Gastroesophageal sphincter (tissue), 4 donors: ENCODE measurements at regions not wholly inside any gene's neighbourhood (a gene's known extent, or its start where the extent isn't known, plus 50 kb on each side); places are given as distances from the start of the nearest gene placed in this dataset.
A peak's percentile ranks its signal among the peaks of the same experiment; 100 is the strongest.

ENCODE experiments used
- ATAC-seq: fragments of 150-250 bp; one replicate; pipeline ENCODE4 v1.9.1; 2016; ENCODE audit warnings: mild to moderate bottlenecking, moderate library complexity
- H3K27ac ChIP-seq, 4 donors: fragments of 200-600 bp; sonication (generic) in 3 of 4; 1 replicate in 3 of 4; 2 replicates in 1 of 4; pipeline ENCODE4 v1.5.1; 2016 to 2019
- H3K27me3 ChIP-seq: fragments of 200-600 bp; sonication (generic); one replicate; pipeline ENCODE4 v1.5.1; 2019
- H3K36me3 ChIP-seq, 2 donors: fragments of 200-600 bp; sonication (generic); one replicate each; pipeline ENCODE4 v1.5.1; 2019; ENCODE audit warnings: control low read depth in 1 of 2
- H3K4me1 ChIP-seq, 3 donors: fragments of 200-600 bp; sonication (generic); 1 replicate in 2 of 3; 2 replicates in 1 of 3; pipeline ENCODE4 v1.5.1; 2016 to 2019; ENCODE audit warnings: control low read depth in 2 of 3
- H3K4me3 ChIP-seq, 2 donors: fragments of 200-600 bp; sonication (generic); one replicate each; pipeline ENCODE4 v1.5.1; 2019; ENCODE audit warnings: mild to moderate bottlenecking in 1 of 2, moderate library complexity in 1 of 2
- H3K9me3 ChIP-seq, 3 donors: fragments of 200-600 bp; sonication (generic); one replicate each; pipeline ENCODE4 v1.5.1; 2017 to 2019; ENCODE audit warnings: control low read depth in 2 of 3
- CTCF ChIP-seq, 4 experiments: fragments of 200-600 bp in 2 of 4; fragments of 450-650 bp in 2 of 4; sonication (generic) in 1 of 4; IDR thresholded peaks; one replicate each; pipeline ENCODE4 v1.5.1; 2017 to 2019; ENCODE audit warnings: antibody characterized with exemption in 4 of 4, mild to moderate bottlenecking in 2 of 4, moderate library complexity in 2 of 4
- EP300 ChIP-seq: sonication (generic); formaldehyde crosslinking; IDR thresholded peaks from one replicate; pipeline ENCODE4 v1.6.1; 2017; ENCODE audit warnings: antibody characterized with exemption, mild to moderate bottlenecking
- POLR2A ChIP-seq, 2 donors: fragments of 450-650 bp; IDR thresholded peaks; one replicate each; pipeline ENCODE4 v1.6.1; 2017; ENCODE audit warnings: antibody characterized with exemption in 2 of 2, mild to moderate bottlenecking in 2 of 2, moderate library complexity in 1 of 2
- POLR2AphosphoS5 ChIP-seq: sonication (generic); formaldehyde crosslinking; IDR thresholded peaks from one replicate; pipeline ENCODE4 v1.6.1; 2017; ENCODE audit warnings: antibody characterized with exemption
- WGBS, 2 donors: methylation state at CpG; one replicate each; pipeline ENCODE4 v1.1.5; 2018; ENCODE audit warnings: low coverage in 1 of 2; 5-methylcytosine and 5-hydroxymethylcytosine counted together
- small RNA-seq, 4 donors: library from RNA; depleted of rRNA; stranded (forward); fragments of <200 nt; gene quantifications; one replicate each; pipeline ENCODE3, GENCODE V24; 2016

- peaks cover 47% of the 10 kb centered on the region for H3K27me3 ChIP-seq
- TF ChIP-seq CTCF (IDR thresholded peaks at IDR 0.05) (peak in 1 of 4 experiments; percentile 14), POLR2A (IDR thresholded peaks at IDR 0.05) (no peak), EP300 (no peak), POLR2AphosphoS5 (no peak)
- 26 to 51% methylated on average over 5 to 6 of the region's 8 CpGs for WGBS, 2 donors
- H3K9me3 ChIP-seq: peaks cover 0 to 5% (median 0%) of the 10 kb centered on the region in 3 donors
- H3K27ac ChIP-seq: no peak overlapping the region
- H3K4me1 ChIP-seq: no peaks in the 10 kb centered on the region
- no peaks in the 10 kb centered on the region for H3K36me3 ChIP-seq
- no peak overlapping the region for H3K4me3 ChIP-seq
- ATAC-seq: no peak
Measured at GRCh38 chr14:106879241-106879640, 1352.9 kb downstream of the TMEM121 start.

GRCh38 chr14:106883218-106883692, 1356.9 kb downstream of the TMEM121 start:
- Histone ChIP-seq H3K27ac (no peak overlapping the region), H3K27me3 (peaks cover 16% of the 10 kb centered on the region), H3K4me3 (no peak overlapping the region), H3K4me1 (no peaks in the 10 kb centered on the region), H3K9me3 (peaks cover 0 to 5% (median 0%) of the 10 kb centered on the region in 3 donors), H3K36me3 (no peaks in the 10 kb centered on the region)
- ATAC-seq: no peak
- WGBS, 2 donors: 83 to 86% methylated on average over 1 to 10 of the region's 44 CpGs
- peak in 2 of 4 experiments; percentile 21 to 48 for TF ChIP-seq CTCF (IDR thresholded peaks at IDR 0.05)
- no peak for TF ChIP-seq POLR2AphosphoS5

Small RNAs in the stretch of these regions (small RNA-seq; reads per million reads assigned to genes)
- 0 reads per million in 4 donors for gene AC244452.1
- gene IGHD1-1: 0 reads per million in 4 donors
- gene IGHD1-14: 0 reads per million in 4 donors
- gene IGHD1-20: 0 reads per million in 4 donors
- 0 reads per million in 4 donors for gene IGHD1-26
- gene IGHD1-7: 0 reads per million in 4 donors
- 0 reads per million in 4 donors for gene IGHD2-15
- 0 reads per million in 4 donors for gene IGHD2-2
- 0 reads per million in 4 donors for gene IGHD2-21
- gene IGHD2-8: 0 reads per million in 4 donors
- 0 reads per million in 4 donors for gene IGHD3-10
- gene IGHD3-16: 0 reads per million in 4 donors
- gene IGHD3-22: 0 reads per million in 4 donors
- 0 reads per million in 4 donors for gene IGHD3-3
- gene IGHD3-9: 0 reads per million in 4 donors
- gene IGHD4-11: 0 reads per million in 4 donors
- gene IGHD4-17: 0 reads per million in 4 donors
- 0 reads per million in 4 donors for gene IGHD4-23
- gene IGHD4-4: 0 reads per million in 4 donors
- 0 reads per million in 4 donors for gene IGHD5-12
- 0 reads per million in 4 donors for gene IGHD5-18
- 0 reads per million in 4 donors for gene IGHD5-24
- gene IGHD5-5: 0 reads per million in 4 donors
- 0 reads per million in 4 donors for gene IGHD6-13
- 0 reads per million in 4 donors for gene IGHD6-19
- gene IGHD6-25: 0 reads per million in 4 donors
- 0 reads per million in 4 donors for gene IGHD6-6
- 0 reads per million in 4 donors for gene IGHD7-27
- 0 reads per million in 4 donors for gene IGHJ1
- 0 reads per million in 4 donors for gene IGHJ1P
- 0 reads per million in 4 donors for gene IGHJ2
- gene IGHJ2P: 0 reads per million in 4 donors
- gene IGHJ3: 0 reads per million in 4 donors
- 0 reads per million in 4 donors for gene IGHJ3P
- 0 reads per million in 4 donors for gene IGHJ4
- gene IGHJ5: 0 reads per million in 4 donors
- 0 reads per million in 4 donors for gene IGHJ6
- 0 reads per million in 4 donors for gene IGHV1-12
- gene IGHV1-14: 0 reads per million in 4 donors
- gene IGHV3-19: 0 reads per million in 4 donors
- 0 reads per million in 4 donors for gene IGHV3-57
- gene IGHV3-76: 0 reads per million in 4 donors
- gene IGHV5-78: 0 reads per million in 4 donors
- 0 reads per million in 4 donors for gene IGHV7-40
- 0 reads per million in 4 donors for gene IGHVII-1-1
- 0 reads per million in 4 donors for gene IGHVII-15-1
- 0 reads per million in 4 donors for gene IGHVII-22-1
- gene IGHVII-28-1: 0 reads per million in 4 donors
- 0 reads per million in 4 donors for gene IGHVII-33-1
- gene IGHVII-40-1: 0 reads per million in 4 donors
- 0 reads per million in 4 donors for gene IGHVII-44-2
- 0 reads per million in 4 donors for gene IGHVII-46-1
- gene IGHVII-49-1: 0 reads per million in 4 donors
- gene IGHVII-51-2: 0 reads per million in 4 donors
- 0 reads per million in 4 donors for gene IGHVII-53-1
- gene IGHVII-60-1: 0 reads per million in 4 donors
- 0 reads per million in 4 donors for gene IGHVII-62-1
- 0 reads per million in 4 donors for gene IGHVII-67-1
- 0 reads per million in 4 donors for gene IGHVII-74-1
- 0 reads per million in 4 donors for gene IGHVII-78-1
- 0 reads per million in 4 donors for gene IGHVIII-11-1
- 0 reads per million in 4 donors for gene IGHVIII-13-1
- 0 reads per million in 4 donors for gene IGHVIII-2-1
- gene IGHVIII-22-2: 0 reads per million in 4 donors
- gene IGHVIII-25-1: 0 reads per million in 4 donors
- gene IGHVIII-26-1: 0 reads per million in 4 donors
- gene IGHVIII-38-1: 0 reads per million in 4 donors
- 0 reads per million in 4 donors for gene IGHVIII-5-1
- 0 reads per million in 4 donors for gene IGHVIII-5-2
- 0 reads per million in 4 donors for gene IGHVIII-67-2
- 0 reads per million in 4 donors for gene IGHVIII-67-3
- 0 reads per million in 4 donors for gene IGHVIII-67-4
- gene IGHVIII-76-1: 0 reads per million in 4 donors
- 0 reads per million in 4 donors for gene IGHVIII-82
- gene MIR4507: 0 reads per million in 4 donors
- gene MIR4537: 0 reads per million in 4 donors
- gene MIR4538: 0 reads per million in 4 donors
- 0 reads per million in 4 donors for gene MIR4539
- gene MIR5195: 0 reads per million in 4 donors
- gene MIR8071-1: 0 reads per million in 4 donors
- gene MIR8071-2: 0 reads per million in 4 donors
- 0 reads per million in 4 donors for gene RNA5SP389
